ENCODE measurements at regions not wholly inside any gene's neighbourhood (a gene's known extent, or its start where the extent isn't known, plus 50 kb on each side); places are given as distances from the start of the nearest gene placed in this dataset.
"Not testable (repeated sequence)": the region's sequence is repeated elsewhere in the genome, so short reads cannot be mapped to it uniquely, and the experiment has no call there.

- not testable (repeated sequence) for TF ChIP-seq CTCF (IDR thresholded peaks at IDR 0.05; ENCODE audit: low read depth, low read length, poor library complexity, severe bottlenecking); EZH2phosphoT487 (IDR thresholded peaks at IDR 0.05; ENCODE audit: borderline replicate concordance, low read length)
These were observed 123.2 kb downstream of the ZFY start for GRCh38 chrY:3058342-3058741.

Data from DOHH2 (cell line).